GM12878 (cell line): ENCODE measurements at regions not wholly inside any gene's neighbourhood (a gene's known extent, or its start where the extent isn't known, plus 50 kb on each side); places are given as distances from the start of the nearest gene placed in this dataset.

Source experiments
- ATAC-seq: fragments of 200-7000 bp; cut with Tn5 transposase; 3 replicates; pipeline ENCODE4 v1.9.1; 2020; ENCODE audit warnings: mild to moderate bottlenecking, moderate library complexity
- BruUV-seq: library from RNA; stranded (reverse); fragments of 400-500 nt; replicated peaks from 2 replicates; lab custom pipeline; 2021; lab: Mats Ljungman, UMichigan
- CTCF ChIA-PET: fragments of 300-600 bp; sonication (Branson Sonifier 250); formaldehyde crosslinking; extraction: SDS; loops from one replicate; lab custom pipeline; 2021; ENCODE audit warnings: inconsistent platforms; lab: Yijun Ruan, JAX
- POLR2A ChIA-PET: fragments of 350-600 bp; formaldehyde crosslinking; extraction: SDS; loops from one replicate; lab custom pipeline; 2021; ENCODE audit warnings: inconsistent platforms; lab: Charles Lee
- RAD21 ChIA-PET: fragments of 300-600 bp; sonication (Branson Sonifier 250); formaldehyde crosslinking; loops from one replicate; lab custom pipeline; 2023; ENCODE audit warnings: antibody characterized with exemption; ENCODE audit not compliant: unreplicated experiment; lab: Charles Lee
- SMC1A ChIA-PET: fragments of 300-600 bp; sonication (Branson Sonifier 250); formaldehyde crosslinking; loops from one replicate; lab custom pipeline; 2023; ENCODE audit not compliant: unreplicated experiment, uncharacterized antibody; lab: Charles Lee
- DNase-seq: peaks from one replicate; pipeline ENCODE4 v3.0.0-alpha.2; 2011; ENCODE audit warnings: low read depth, low spot score
- FAIRE-seq: peaks from 3 replicates; lab custom pipeline; 2011; peaks lifted over from hg19 to GRCh38; lab: Jason Lieb, UNC
- H2AFZ ChIP-seq: 2 replicates; pipeline ENCODE4 v1.6.0; 2011; ENCODE audit warnings: low read depth, low read length, control low read depth; ENCODE audit not compliant: control insufficient read depth
- H3K27ac ChIP-seq: 2 replicates; pipeline ENCODE4 v1.5.1; 2011; ENCODE audit warnings: control low read depth; ENCODE audit not compliant: control insufficient read depth, insufficient read depth
- H3K27me3 ChIP-seq, 2 experiments: replicated peaks in 1 of 2; 2 replicates each; pipeline versions ENCODE4 v1.6.0 to v1.6.1; 2011; ENCODE audit warnings: low read length in 1 of 2; ENCODE audit not compliant: control insufficient read depth in 2 of 2, insufficient read depth in 2 of 2
- H3K36me3 ChIP-seq, 2 experiments: 2 replicates each; pipeline ENCODE4 v1.5.1; 2011; ENCODE audit warnings: low read length in 1 of 2; ENCODE audit not compliant: control insufficient read depth in 2 of 2, insufficient read depth in 2 of 2
- H3K4me1 ChIP-seq: 2 replicates; pipeline ENCODE4 v1.6.1; 2011; ENCODE audit warnings: mild to moderate bottlenecking, low read length, moderate library complexity, mixed read lengths; ENCODE audit not compliant: control insufficient read depth, insufficient read depth
- H3K4me2 ChIP-seq: 2 replicates; pipeline ENCODE4 v1.6.0; 2011; ENCODE audit warnings: control low read depth; ENCODE audit not compliant: control insufficient read depth, insufficient read depth
- H3K4me3 ChIP-seq: fragments of 200-600 bp; sonication (generic); 2 replicates; pipeline ENCODE4 v1.5.1; 2016
- H3K79me2 ChIP-seq: 2 replicates; pipeline ENCODE4 v1.6.0; 2011; ENCODE audit warnings: low read length; ENCODE audit not compliant: control insufficient read depth, insufficient read depth
- H3K9ac ChIP-seq: 2 replicates; pipeline ENCODE4 v1.8.0; 2011; ENCODE audit warnings: low read length, control low read depth, mixed read lengths; ENCODE audit not compliant: control insufficient read depth, insufficient read depth
- H3K9me3 ChIP-seq: replicated peaks from 3 replicates; pipeline ENCODE4 v1.5.1; 2011; ENCODE audit warnings: mild to moderate bottlenecking, low read length; ENCODE audit not compliant: control insufficient read depth, insufficient read depth
- H4K20me1 ChIP-seq: 2 replicates; pipeline ENCODE4 v1.6.0; 2011; ENCODE audit not compliant: control insufficient read depth, insufficient read depth
- ASH2L ChIP-seq: fragments of 300-600, 200-600 bp; sonication (generic); IDR thresholded peaks from 2 replicates; pipeline ENCODE4 v1.6.1; 2017; ENCODE audit warnings: low read depth, mild to moderate bottlenecking, borderline replicate concordance
- BHLHE40 ChIP-seq, 2 experiments: fragments of 450-650 bp in 1 of 2; IDR thresholded peaks; 2 replicates each; pipeline ENCODE4 v1.6.1; 2011 to 2017; ENCODE audit warnings: low read depth in 2 of 2, borderline replicate concordance in 1 of 2, improper control_type of control experiment in 1 of 2, low read length in 1 of 2, mild to moderate bottlenecking in 1 of 2
- CREB1 ChIP-seq: IDR thresholded peaks from 2 replicates; pipeline ENCODE4 v1.6.1; 2012; ENCODE audit warnings: low read depth, mild to moderate bottlenecking, inconsistent platforms
- EP300 ChIP-seq, 2 experiments: fragments of 150-350 bp in 1 of 2; IDR thresholded peaks; 2 replicates each; pipeline ENCODE4 v1.6.1; 2011 to 2012; ENCODE audit warnings: low read depth in 2 of 2, low read length in 2 of 2, borderline replicate concordance in 1 of 2, improper control_type of control experiment in 1 of 2, inconsistent platforms in 1 of 2; ENCODE audit not compliant: control insufficient read depth in 1 of 2
- FOS ChIP-seq: IDR thresholded peaks from 3 replicates; pipeline ENCODE4 v1.6.1; 2011; ENCODE audit warnings: borderline replicate concordance; ENCODE audit not compliant: insufficient read length; ENCODE audit errors: extremely low read depth
- GATAD2B ChIP-seq: fragments of 450-650 bp; conservative IDR thresholded peaks from 2 replicates; pipeline ENCODE4 v1.6.1; 2017; ENCODE audit warnings: low read depth, mild to moderate bottlenecking, moderate library complexity
- IKZF2 ChIP-seq, 2 experiments: fragments of 450-650 bp; IDR thresholded peaks; 2 replicates each; pipeline ENCODE4 v1.6.1; 2017; ENCODE audit warnings: mild to moderate bottlenecking in 2 of 2, moderate library complexity in 2 of 2
- IRF4 ChIP-seq: IDR thresholded peaks from 2 replicates; pipeline ENCODE4 v1.6.1; 2011; ENCODE audit warnings: low read depth, low read length
- LARP7 ChIP-seq: fragments of 450-650 bp; IDR thresholded peaks from 2 replicates; pipeline ENCODE4 v1.6.1; 2017; ENCODE audit warnings: mild to moderate bottlenecking
- NBN ChIP-seq: fragments of 450-650 bp; IDR thresholded peaks from 2 replicates; pipeline ENCODE4 v1.6.1; 2016
- NFXL1 ChIP-seq: fragments of 450-650 bp; IDR thresholded peaks from 2 replicates; pipeline ENCODE4 v1.6.1; 2017; ENCODE audit warnings: antibody characterized with exemption, mild to moderate bottlenecking, borderline replicate concordance
- PAX8 ChIP-seq: fragments of 450-650 bp; IDR thresholded peaks from 2 replicates; pipeline ENCODE4 v1.6.1; 2017; ENCODE audit warnings: mild to moderate bottlenecking, moderate library complexity
- SMC3 ChIP-seq: IDR thresholded peaks from 2 replicates; pipeline ENCODE4 v1.6.1; 2011; ENCODE audit warnings: low read length, improper control_type of control experiment, borderline replicate concordance
- SREBF2 ChIP-seq: IDR thresholded peaks from 2 replicates; pipeline ENCODE4 v1.6.1; 2012; ENCODE audit warnings: mild to moderate bottlenecking, low read length
- STAT3 ChIP-seq: IDR thresholded peaks from 2 replicates; pipeline ENCODE4 v1.6.1; 2011; ENCODE audit warnings: low read depth, low read length, improper control_type of control experiment
- SUZ12 ChIP-seq: fragments of 200-600 bp; sonication (generic); IDR thresholded peaks from one replicate; pipeline ENCODE4 v1.6.1; 2018; ENCODE audit warnings: antibody characterized with exemption, mild to moderate bottlenecking; ENCODE audit not compliant: unreplicated experiment
- TCF7 ChIP-seq: IDR thresholded peaks from 2 replicates; pipeline ENCODE4 v1.6.1; 2014; ENCODE audit warnings: antibody characterized with exemption, borderline replicate concordance
- ZBED1 ChIP-seq: IDR thresholded peaks from 2 replicates; pipeline ENCODE4 v1.6.1; 2016; ENCODE audit warnings: borderline replicate concordance
- WGBS: methylation state at CpG from one replicate; pipeline ENCODE4 v1.1.6; 2016; ENCODE audit warnings: low lambda C conversion rate; ENCODE audit not compliant: insufficient replicate concordance, insufficient coverage; ENCODE audit errors: missing lambda C conversion rate; 5-methylcytosine and 5-hydroxymethylcytosine counted together
- in situ Hi-C: fragments of 300-500 bp; cut with MboI; formaldehyde crosslinking; loops from 9 replicates; pipeline ENCODE4 v1.14.3; 2018; ENCODE audit warnings: mixed read lengths
- intact Hi-C: fragments of 100-400 bp; cut with micrococcal nuclease; formaldehyde crosslinking; loops from one replicate; pipeline ENCODE4 v1.14.2; 2022; ENCODE audit not compliant: unreplicated experiment
- TF ChIP-seq, protein P1 (sequence below): IDR thresholded peaks from 2 replicates; pipeline ENCODE4 v1.6.1; 2011; ENCODE audit warnings: low read depth, mild to moderate bottlenecking, low read length, moderate library complexity, borderline replicate concordance; ENCODE audit errors: extremely low read depth
- TF ChIP-seq, protein P2 (sequence below): IDR thresholded peaks from 2 replicates; pipeline ENCODE4 v1.6.1; 2012; ENCODE audit warnings: improper control_type of control experiment, low read depth, low read length; ENCODE audit not compliant: insufficient replicate concordance

DNA sequence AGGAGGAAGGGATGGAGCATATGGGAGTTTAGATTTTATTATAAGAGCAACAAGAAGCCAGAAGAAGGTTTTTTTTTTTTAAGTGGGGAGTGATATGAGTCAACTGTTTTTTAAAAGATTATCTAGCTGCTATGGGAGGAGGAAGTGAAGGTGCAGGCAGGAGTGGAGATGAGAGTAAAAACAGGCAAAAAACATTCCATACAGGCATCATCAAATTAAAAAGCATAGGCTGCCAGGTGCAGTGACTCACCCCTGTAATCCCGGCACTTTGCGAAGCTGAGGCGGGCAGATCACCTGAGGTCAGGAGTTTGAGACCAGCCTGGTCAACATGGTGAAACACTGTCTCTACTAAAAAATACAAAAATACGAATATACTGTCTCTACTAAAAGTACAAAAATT, 368.4 kb upstream of the MTNR1B start:
- in situ Hi-C loops = no loop called here
- H3K9ac ChIP-seq = no peak overlapping the region
- no peak for FAIRE-seq
- no peak overlapping the region for H3K4me2 ChIP-seq
- no peaks in the 10 kb centered on the region for H3K27me3 ChIP-seq
- ChIA-PET RAD21 (no interaction called here), POLR2A (no interaction called here), CTCF (no interaction called here), SMC1A (no interaction called here)
- no peaks in the 10 kb centered on the region for H4K20me1 ChIP-seq
- H3K27ac ChIP-seq = no peak overlapping the region
- no peak overlapping the region for H3K4me3 ChIP-seq
- TF ChIP-seq BHLHE40 (IDR thresholded peaks at IDR 0.05; ENCODE audit: borderline replicate concordance in 1 of 2, low read depth in 2 of 2, low read length in 1 of 2) (no peak), ASH2L (no peak), ZBED1 (no peak), SUZ12 (no peak), PAX8 (no peak), STAT3 (no peak), LARP7 (no peak), CREB1 (no peak), NBN (no peak), IKZF2 (IDR thresholded peaks at IDR 0.05) (no peak), IRF4 (no peak), FOS (no peak), TCF7 (no peak), NFXL1 (no peak), SREBF2 (no peak), GATAD2B (no peak), SMC3 (no peak), EP300 (IDR thresholded peaks at IDR 0.05; ENCODE audit: borderline replicate concordance in 1 of 2, control insufficient read depth in 1 of 2, low read depth in 2 of 2, low read length in 2 of 2) (no peak)
- TF ChIP-seq, protein P1, sequence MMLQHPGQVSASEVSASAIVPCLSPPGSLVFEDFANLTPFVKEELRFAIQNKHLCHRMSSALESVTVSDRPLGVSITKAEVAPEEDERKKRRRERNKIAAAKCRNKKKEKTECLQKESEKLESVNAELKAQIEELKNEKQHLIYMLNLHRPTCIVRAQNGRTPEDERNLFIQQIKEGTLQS = no peak
- TF ChIP-seq, protein P2, sequence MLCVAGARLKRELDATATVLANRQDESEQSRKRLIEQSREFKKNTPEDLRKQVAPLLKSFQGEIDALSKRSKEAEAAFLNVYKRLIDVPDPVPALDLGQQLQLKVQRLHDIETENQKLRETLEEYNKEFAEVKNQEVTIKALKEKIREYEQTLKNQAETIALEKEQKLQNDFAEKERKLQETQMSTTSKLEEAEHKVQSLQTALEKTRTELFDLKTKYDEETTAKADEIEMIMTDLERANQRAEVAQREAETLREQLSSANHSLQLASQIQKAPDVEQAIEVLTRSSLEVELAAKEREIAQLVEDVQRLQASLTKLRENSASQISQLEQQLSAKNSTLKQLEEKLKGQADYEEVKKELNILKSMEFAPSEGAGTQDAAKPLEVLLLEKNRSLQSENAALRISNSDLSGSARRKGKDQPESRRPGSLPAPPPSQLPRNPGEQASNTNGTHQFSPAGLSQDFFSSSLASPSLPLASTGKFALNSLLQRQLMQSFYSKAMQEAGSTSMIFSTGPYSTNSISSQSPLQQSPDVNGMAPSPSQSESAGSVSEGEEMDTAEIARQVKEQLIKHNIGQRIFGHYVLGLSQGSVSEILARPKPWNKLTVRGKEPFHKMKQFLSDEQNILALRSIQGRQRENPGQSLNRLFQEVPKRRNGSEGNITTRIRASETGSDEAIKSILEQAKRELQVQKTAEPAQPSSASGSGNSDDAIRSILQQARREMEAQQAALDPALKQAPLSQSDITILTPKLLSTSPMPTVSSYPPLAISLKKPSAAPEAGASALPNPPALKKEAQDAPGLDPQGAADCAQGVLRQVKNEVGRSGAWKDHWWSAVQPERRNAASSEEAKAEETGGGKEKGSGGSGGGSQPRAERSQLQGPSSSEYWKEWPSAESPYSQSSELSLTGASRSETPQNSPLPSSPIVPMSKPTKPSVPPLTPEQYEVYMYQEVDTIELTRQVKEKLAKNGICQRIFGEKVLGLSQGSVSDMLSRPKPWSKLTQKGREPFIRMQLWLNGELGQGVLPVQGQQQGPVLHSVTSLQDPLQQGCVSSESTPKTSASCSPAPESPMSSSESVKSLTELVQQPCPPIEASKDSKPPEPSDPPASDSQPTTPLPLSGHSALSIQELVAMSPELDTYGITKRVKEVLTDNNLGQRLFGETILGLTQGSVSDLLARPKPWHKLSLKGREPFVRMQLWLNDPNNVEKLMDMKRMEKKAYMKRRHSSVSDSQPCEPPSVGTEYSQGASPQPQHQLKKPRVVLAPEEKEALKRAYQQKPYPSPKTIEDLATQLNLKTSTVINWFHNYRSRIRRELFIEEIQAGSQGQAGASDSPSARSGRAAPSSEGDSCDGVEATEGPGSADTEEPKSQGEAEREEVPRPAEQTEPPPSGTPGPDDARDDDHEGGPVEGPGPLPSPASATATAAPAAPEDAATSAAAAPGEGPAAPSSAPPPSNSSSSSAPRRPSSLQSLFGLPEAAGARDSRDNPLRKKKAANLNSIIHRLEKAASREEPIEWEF = no peak
- DNase-seq = no peak
- H2AFZ ChIP-seq = no peak overlapping the region
- H3K9me3 ChIP-seq = no peaks in the 10 kb centered on the region
- ATAC-seq = no peak
- no TSS peak for BruUV-seq
- H3K36me3 ChIP-seq = no peaks in the 10 kb centered on the region
- H3K79me2 ChIP-seq = no peaks in the 10 kb centered on the region
- intact Hi-C loops = loop anchor here (10.0 kb wide), 1 partner anchor 256 kb away; no protein-coding TSS in a partner anchor
- 45% methylated on average over 4 of the region's 4 CpGs for WGBS
- H3K4me1 ChIP-seq = no peaks in the 10 kb centered on the region
